ENCODE measurements at regions not wholly inside any gene's neighbourhood (a gene's known extent, or its start where the extent isn't known, plus 50 kb on each side); places are given as distances from the start of the nearest gene placed in this dataset.

GRCh38 chr7:53095731-53096501 is 60.5 kb downstream of the POM121L12 start:
- peaks cover 15% of the 10 kb centered on the region for H3K4me1 Mint-ChIP-seq
- Histone ChIP-seq H3K9ac (ENCODE audit: extremely low read depth, low read length, poor library complexity, severe bottlenecking) (no peak overlapping the region), H3K36me3 (ENCODE audit: control insufficient read depth, insufficient read depth, low read length) (no peaks in the 10 kb centered on the region), H3K27me3 (ENCODE audit: control insufficient read depth, insufficient read depth, low read length, poor library complexity, severe bottlenecking) (no peaks in the 10 kb centered on the region), H3K27ac (ENCODE audit: low read depth, low read length) (no peak overlapping the region), H3K4me1 (ENCODE audit: control insufficient read depth, insufficient read depth, low read length) (peaks cover 5% of the 10 kb centered on the region), H3K9me3 (ENCODE audit: control insufficient read depth, low read length) (no peaks in the 10 kb centered on the region), H3K4me3 (ENCODE audit: low read length) (no peak overlapping the region)
- H3K9me3 Mint-ChIP-seq, result no peaks in the 10 kb centered on the region
- H3K27ac Mint-ChIP-seq, result no peak overlapping the region
- WGBS, 2 experiments (ENCODE audit: insufficient coverage in 1 of 2, insufficient read length in 1 of 2), result 64 to 76% methylated on average over 3 of the region's 3 CpGs
- no peaks in the 10 kb centered on the region for H3K27me3 Mint-ChIP-seq (ENCODE audit: insufficient read depth)
- no peaks in the 10 kb centered on the region for H3K36me3 Mint-ChIP-seq (ENCODE audit: low read depth)
- no peak for DNase-seq
- no peak for TF ChIP-seq CTCF (conservative IDR thresholded peaks at IDR 0.05)
- H3K4me3 Mint-ChIP-seq, result no peak overlapping the region

- H3K9ac ChIP-seq (ENCODE audit: extremely low read depth, low read length, poor library complexity, severe bottlenecking), result no peak overlapping the region
- WGBS, 2 experiments (ENCODE audit: insufficient coverage in 1 of 2, insufficient read length in 1 of 2), result 92 to 100% methylated on average over 2 to 4 of the region's 4 CpGs
- no peaks in the 10 kb centered on the region for H3K36me3 ChIP-seq (ENCODE audit: control insufficient read depth, insufficient read depth, low read length)
- H3K36me3 Mint-ChIP-seq (ENCODE audit: low read depth), result no peaks in the 10 kb centered on the region
- no peak for DNase-seq
- H3K27me3 Mint-ChIP-seq (ENCODE audit: insufficient read depth), result no peaks in the 10 kb centered on the region
- no peak for TF ChIP-seq CTCF (conservative IDR thresholded peaks at IDR 0.05)
- H3K27ac Mint-ChIP-seq, result no peak overlapping the region
- H3K27me3 ChIP-seq (ENCODE audit: control insufficient read depth, insufficient read depth, low read length, poor library complexity, severe bottlenecking), result no peaks in the 10 kb centered on the region
- no peak overlapping the region for H3K4me3 Mint-ChIP-seq
- no peaks in the 10 kb centered on the region for H3K9me3 Mint-ChIP-seq
- H3K4me3 ChIP-seq (ENCODE audit: low read length), result no peak overlapping the region
- H3K4me1 ChIP-seq (ENCODE audit: control insufficient read depth, insufficient read depth, low read length), result peaks cover 5% of the 10 kb centered on the region
- H3K27ac ChIP-seq (ENCODE audit: low read depth, low read length), result no peak overlapping the region
- no peaks in the 10 kb centered on the region for H3K9me3 ChIP-seq (ENCODE audit: control insufficient read depth, low read length)
- H3K4me1 Mint-ChIP-seq, result peaks cover 19% of the 10 kb centered on the region
These were observed 64.7 kb downstream of the POM121L12 start for GRCh38 chr7:53100091-53100490.

GRCh38 chr7:53101026-53101425 is 65.6 kb downstream of the POM121L12 start:
- peaks cover 19% of the 10 kb centered on the region for H3K4me1 Mint-ChIP-seq
- 89 to 91% methylated on average over 2 to 7 of the region's 7 CpGs for WGBS, 2 experiments (ENCODE audit: insufficient coverage in 1 of 2, insufficient read length in 1 of 2)

More at GRCh38 chr7:53101026-53101425, 65.6 kb downstream of the POM121L12 start:
- H3K4me3 Mint-ChIP-seq, result no peak overlapping the region
- Histone ChIP-seq H3K27me3 (ENCODE audit: control insufficient read depth, insufficient read depth, low read length, poor library complexity, severe bottlenecking) (no peaks in the 10 kb centered on the region), H3K9ac (ENCODE audit: extremely low read depth, low read length, poor library complexity, severe bottlenecking) (no peak overlapping the region), H3K36me3 (ENCODE audit: control insufficient read depth, insufficient read depth, low read length) (no peaks in the 10 kb centered on the region), H3K9me3 (ENCODE audit: control insufficient read depth, low read length) (no peaks in the 10 kb centered on the region), H3K4me3 (ENCODE audit: low read length) (no peak overlapping the region), H3K27ac (ENCODE audit: low read depth, low read length) (no peak overlapping the region), H3K4me1 (ENCODE audit: control insufficient read depth, insufficient read depth, low read length) (peaks cover 5% of the 10 kb centered on the region)
- DNase-seq, result no peak
- H3K36me3 Mint-ChIP-seq (ENCODE audit: low read depth), result no peaks in the 10 kb centered on the region
- no peaks in the 10 kb centered on the region for H3K27me3 Mint-ChIP-seq (ENCODE audit: insufficient read depth)
- no peak overlapping the region for H3K27ac Mint-ChIP-seq
- no peaks in the 10 kb centered on the region for H3K9me3 Mint-ChIP-seq
- no peak for TF ChIP-seq CTCF (conservative IDR thresholded peaks at IDR 0.05)
